Mesothelial cell of epicardium (in vitro differentiated cells): ENCODE measurements at regions not wholly inside any gene's neighbourhood (a gene's known extent, or its start where the extent isn't known, plus 50 kb on each side); places are given as distances from the start of the nearest gene placed in this dataset.

Experiments used
- DNase-seq, 2 experiments: peaks; one replicate each; pipeline ENCODE4 v3.0.0; 2021; ENCODE audit warnings: low spot score in 2 of 2; ENCODE audit not compliant: unreplicated experiment in 2 of 2
- H3K27ac Mint-ChIP-seq: 2 replicates; pipeline ENCODE4 v1.8.0; 2021; ENCODE audit warnings: mixed read lengths
- H3K27me3 Mint-ChIP-seq: 2 replicates; pipeline ENCODE4 v1.8.0; 2021; ENCODE audit warnings: low read depth, mixed read lengths
- H3K36me3 Mint-ChIP-seq: 2 replicates; pipeline ENCODE4 v1.8.0; 2021; ENCODE audit warnings: mixed read lengths
- H3K4me1 Mint-ChIP-seq: 2 replicates; pipeline ENCODE4 v1.8.0; 2021; ENCODE audit warnings: mixed read lengths
- H3K4me3 Mint-ChIP-seq: 2 replicates; pipeline ENCODE4 v1.8.0; 2021; ENCODE audit warnings: mild to moderate bottlenecking, moderate library complexity, mixed read lengths
- H3K9me3 Mint-ChIP-seq: 2 replicates; pipeline ENCODE4 v1.8.0; 2021; ENCODE audit warnings: mixed read lengths
- CTCF ChIP-seq: fragments of 200-600 bp; sonication (generic); IDR thresholded peaks from one replicate; pipeline ENCODE4 v1.5.0; 2021; ENCODE audit warnings: antibody characterized with exemption; ENCODE audit not compliant: unreplicated experiment

GRCh38 chr3:156615592-156616173 is 58.7 kb upstream of the TIPARP start:
- H3K27ac Mint-ChIP-seq, result no peak overlapping the region
- H3K36me3 Mint-ChIP-seq, result no peaks in the 10 kb centered on the region
- no peaks in the 10 kb centered on the region for H3K27me3 Mint-ChIP-seq

GRCh38 chr3:156614642-156615511 is 59.5 kb upstream of the TIPARP start:
- Mint-ChIP-seq H3K4me1 (peaks cover 3% of the 10 kb centered on the region), H3K27ac (no peak overlapping the region), H3K9me3 (peaks cover 5% of the 10 kb centered on the region), H3K27me3 (no peaks in the 10 kb centered on the region), H3K4me3 (no peak overlapping the region), H3K36me3 (no peaks in the 10 kb centered on the region)
- no peak for TF ChIP-seq CTCF
- DNase-seq, result no peak

More at GRCh38 chr3:156615592-156616173, 58.7 kb upstream of the TIPARP start:
- no peak for DNase-seq
- Mint-ChIP-seq H3K4me1 (peaks cover 10% of the 10 kb centered on the region), H3K9me3 (peaks cover 5% of the 10 kb centered on the region), H3K4me3 (no peak overlapping the region)
- no peak for TF ChIP-seq CTCF

- H3K9me3 Mint-ChIP-seq, result no peaks in the 10 kb centered on the region
- H3K4me1 Mint-ChIP-seq, result peaks cover 13% of the 10 kb centered on the region
- no peaks in the 10 kb centered on the region for H3K36me3 Mint-ChIP-seq
- H3K4me3 Mint-ChIP-seq, result no peak overlapping the region
- H3K27me3 Mint-ChIP-seq, result no peaks in the 10 kb centered on the region
- no peak for DNase-seq
- no peak for TF ChIP-seq CTCF
- no peak overlapping the region for H3K27ac Mint-ChIP-seq
Observed at GRCh38 chr3:156612903-156613302, 58.0 kb upstream of the SSR3 start.

GRCh38 chr3:156611870-156612494 is 57.1 kb upstream of the SSR3 start:
- Mint-ChIP-seq H3K4me1 (peaks cover 13% of the 10 kb centered on the region), H3K27ac (no peak overlapping the region), H3K27me3 (no peaks in the 10 kb centered on the region), H3K4me3 (no peak overlapping the region), H3K36me3 (no peaks in the 10 kb centered on the region), H3K9me3 (no peaks in the 10 kb centered on the region)
- no peak for DNase-seq
- no peak for TF ChIP-seq CTCF

- Mint-ChIP-seq H3K4me1 (peaks cover 25% of the 10 kb centered on the region), H3K27ac (no peak overlapping the region), H3K27me3 (no peaks in the 10 kb centered on the region), H3K36me3 (no peaks in the 10 kb centered on the region), H3K9me3 (no peaks in the 10 kb centered on the region), H3K4me3 (no peak overlapping the region)
- DNase-seq, result no peak
- no peak for TF ChIP-seq CTCF
Observed at GRCh38 chr3:156610154-156610553, 55.2 kb upstream of the SSR3 start.
